ENCODE measurements at regions not wholly inside any gene's neighbourhood (a gene's known extent, or its start where the extent isn't known, plus 50 kb on each side); places are given as distances from the start of the nearest gene placed in this dataset.
A peak's percentile ranks its signal among the peaks of the same experiment; 100 is the strongest.

- Mint-ChIP-seq H3K27me3 (ENCODE audit: low read depth) (no peaks in the 10 kb centered on the region), H3K9me3 (peaks cover 0 to 3% of the 10 kb centered on the region in 2 experiments; a peak in 1 of 5 replicates), H3K4me1 (no peaks in the 10 kb centered on the region), H3K4me3 (no peak overlapping the region), H3K36me3 (ENCODE audit: insufficient read depth in 1 of 3, low read depth in 3 of 3) (peaks cover 0 to 5% (median 0%) of the 10 kb centered on the region in 3 experiments; a peak in 1 of 7 replicates), H3K27ac (no peak overlapping the region)
- no peak for TF ChIP-seq CTCF (conservative IDR thresholded peaks at IDR 0.05)
- no CpG with 5 or more reads among the region's 2 CpGs for WGBS (ENCODE audit: extremely low coverage, insufficient read length, low lambda C conversion rate)
- Histone ChIP-seq H3K14ac (ENCODE audit: insufficient read depth, low read length) (no peak overlapping the region), H3K9me3 (ENCODE audit: control insufficient read depth, low read depth, low read length) (no peaks in the 10 kb centered on the region), H3K18ac (ENCODE audit: insufficient read length, low read depth, low read length) (no peak overlapping the region), H2BK12ac (ENCODE audit: insufficient read length, low read depth, low read length) (no peak overlapping the region), H2AK5ac (ENCODE audit: insufficient read length, low read length) (no peak overlapping the region), H3K56ac (ENCODE audit: insufficient read length, low read depth, low read length) (no peak overlapping the region), H3T11ph (ENCODE audit: low read length) (no peak overlapping the region), H3K27me3 (ENCODE audit: insufficient read depth, low read length) (no peaks in the 10 kb centered on the region), H4K8ac (replicated peaks; ENCODE audit: insufficient read length, low read depth, low read length) (no peak overlapping the region), H3K27ac (ENCODE audit: insufficient read length, low read depth, low read length) (no peak overlapping the region), H3K4ac (ENCODE audit: low read depth, low read length) (no peak overlapping the region), H4K91ac (ENCODE audit: insufficient read length, low read depth, low read length) (no peak overlapping the region), H4K5ac (ENCODE audit: insufficient read length, low read depth, low read length) (peak overlapping the region; percentile 33), H3K23me2 (ENCODE audit: insufficient read length, low read depth, low read length, poor library complexity, severe bottlenecking) (no peaks in the 10 kb centered on the region), H2BK120ac (ENCODE audit: low read depth, low read length, poor library complexity, severe bottlenecking) (no peak overlapping the region), H3K4me2 (ENCODE audit: insufficient read depth, insufficient read length, low read length) (no peak overlapping the region), H4K20me1 (ENCODE audit: control insufficient read depth, insufficient read depth, insufficient read length) (no peaks in the 10 kb centered on the region), H3K79me1 (ENCODE audit: insufficient read depth, low read depth, low read length, poor library complexity, severe bottlenecking) (no peaks in the 10 kb centered on the region), H3K79me2 (ENCODE audit: insufficient read depth, low read length) (no peaks in the 10 kb centered on the region), H3K4me1 (ENCODE audit: insufficient read depth, low read length) (no peaks in the 10 kb centered on the region), H2BK5ac (ENCODE audit: insufficient read length, low read length) (no peak overlapping the region), H3K9ac (ENCODE audit: extremely low read depth, insufficient read length, low read length) (no peak overlapping the region), H2BK15ac (ENCODE audit: low read depth, low read length) (no peak overlapping the region), H3K23ac (ENCODE audit: insufficient read length, low read depth, low read length) (no peak overlapping the region), H2AFZ (ENCODE audit: low read length) (no peak overlapping the region), H2BK20ac (ENCODE audit: low read depth, low read length, poor library complexity, severe bottlenecking) (no peak overlapping the region)
- no peak for DNase-seq
Observed at GRCh38 chr3:18580268-18580667, 155.1 kb upstream of the SATB1 start.
